Right ventricle myocardium superior (tissue), 1 donor: ENCODE measurements at regions not wholly inside any gene's neighbourhood (a gene's known extent, or its start where the extent isn't known, plus 50 kb on each side); places are given as distances from the start of the nearest gene placed in this dataset.

Experiments used
- ATAC-seq: fragments of 200-7000 bp; cut with Tn5 transposase; one replicate; pipeline ENCODE4 v1.9.1; 2020; ENCODE audit warnings: mild to moderate bottlenecking; ENCODE audit not compliant: poor library complexity
- DNase-seq: peaks from one replicate; pipeline ENCODE4 v3.0.0-alpha.2; 2020
- intact Hi-C: fragments of 100-400 bp; cut with DNase I; formaldehyde crosslinking; loops from one replicate; pipeline ENCODE4 v1.11.2; 2022
- donor health status: DM: no; HTN: yes; CAD: no; lungs with severe emphysema.

GRCh38 chr2:151096235-151096634, 165.4 kb downstream of the RBM43 start:
- ATAC-seq = no peak

GRCh38 chr2:151095463-151095862, 166.2 kb downstream of the RBM43 start:
- intact Hi-C loops = no loop called here
- ATAC-seq = no peak
- no peak for DNase-seq

More at GRCh38 chr2:151096235-151096634, 165.4 kb downstream of the RBM43 start:
- no peak for DNase-seq
- intact Hi-C loops = no loop called here

GRCh38 chr2:151091583-151091982, 170.1 kb downstream of the RBM43 start:
- ATAC-seq (no peak), DNase-seq (no peak)
- intact Hi-C loops = no loop called here

DNA sequence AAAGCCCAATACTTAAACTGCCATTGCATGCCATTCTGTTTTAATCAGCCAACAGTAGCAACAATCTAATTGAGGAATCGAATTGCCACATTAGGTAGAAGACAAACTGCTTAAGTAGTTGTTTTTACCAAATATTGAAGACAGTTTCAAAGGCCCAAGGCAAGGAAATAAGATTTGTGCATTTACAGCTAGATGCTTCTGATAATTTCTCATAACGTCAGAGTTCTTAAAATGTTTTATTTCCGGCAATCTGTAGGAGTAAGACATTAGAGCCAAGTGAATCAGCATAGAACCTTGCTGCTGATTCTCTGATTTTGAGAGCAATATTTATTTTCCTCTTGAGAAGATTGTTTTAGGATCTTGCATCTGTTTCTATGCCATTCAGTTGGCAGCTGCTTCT, 174.3 kb downstream of the RBM43 start:
- ATAC-seq (no peak), DNase-seq (no peak)
- intact Hi-C loops = no loop called here

DNA sequence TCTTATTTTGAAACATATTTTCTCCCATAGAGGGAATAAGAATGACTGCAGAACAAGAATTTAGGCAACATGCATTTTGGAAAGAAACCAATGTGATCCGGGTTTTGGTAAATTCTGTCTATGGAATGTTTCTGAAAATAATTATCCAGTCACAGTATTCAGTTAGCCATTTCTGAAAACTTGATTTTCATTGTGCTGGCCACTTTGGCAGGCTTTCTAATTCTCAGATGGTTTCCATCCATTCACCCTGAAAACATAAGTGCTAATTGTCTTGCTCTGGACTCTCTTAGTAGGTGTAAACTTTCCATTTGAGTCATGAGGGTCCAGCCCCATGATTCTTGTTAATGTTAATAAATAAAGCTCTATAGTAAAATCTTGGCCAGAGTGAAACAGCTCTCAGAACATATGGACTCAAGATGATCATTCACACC, 176.5 kb downstream of the RBM43 start:
- intact Hi-C loops = no loop called here
- DNase-seq (no peak), ATAC-seq (no peak)

- DNase-seq (no peak), ATAC-seq (no peak)
- intact Hi-C loops = no loop called here
These were observed 177.5 kb downstream of the RBM43 start for GRCh38 chr2:151083856-151084795.

- no peak for ATAC-seq
- intact Hi-C loops = no loop called here
- DNase-seq = no peak
These were observed 182.8 kb downstream of the RBM43 start for GRCh38 chr2:151078889-151079288.

DNA sequence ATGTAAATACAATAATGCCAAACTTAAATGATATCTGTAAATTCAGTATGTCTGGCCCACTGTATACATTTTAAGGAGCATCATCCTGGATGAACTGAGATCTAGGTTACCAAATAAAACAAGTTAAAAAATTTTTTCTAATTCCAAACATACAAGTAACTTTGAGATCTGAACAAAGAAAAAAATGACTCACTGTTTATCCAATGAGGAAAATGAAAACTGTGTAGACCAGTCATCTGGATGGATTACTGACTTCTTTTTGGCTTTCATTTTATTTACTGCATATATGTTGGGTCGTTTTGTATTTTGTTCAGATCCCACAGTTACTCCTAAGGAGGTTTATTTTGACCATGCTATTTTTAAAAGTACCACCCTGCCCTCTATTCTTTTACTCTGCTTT, 189.8 kb downstream of the RBM43 start:
- DNase-seq (no peak), ATAC-seq (no peak)
- intact Hi-C loops = no loop called here

DNA sequence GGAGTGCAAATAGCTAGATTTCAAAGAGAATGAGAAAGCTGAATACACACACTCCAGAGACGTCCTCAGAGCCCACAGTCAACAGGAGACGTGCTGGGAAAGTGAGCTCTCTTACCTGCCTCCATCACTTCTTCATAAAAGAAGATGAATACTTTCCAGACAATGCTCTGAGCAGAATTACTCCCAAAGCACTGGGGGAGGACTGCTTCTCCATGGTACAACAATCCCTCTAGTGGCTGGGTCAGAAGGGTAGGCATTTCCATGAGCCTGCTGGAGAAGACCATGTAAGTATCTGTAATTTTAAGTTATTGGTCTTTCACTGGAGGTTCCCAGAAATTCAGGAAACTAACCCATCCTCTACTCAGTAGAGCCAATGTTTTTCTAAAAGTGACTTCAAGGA, 190.3 kb downstream of the RBM43 start:
- ATAC-seq (no peak), DNase-seq (no peak)
- intact Hi-C loops = no loop called here

DNA sequence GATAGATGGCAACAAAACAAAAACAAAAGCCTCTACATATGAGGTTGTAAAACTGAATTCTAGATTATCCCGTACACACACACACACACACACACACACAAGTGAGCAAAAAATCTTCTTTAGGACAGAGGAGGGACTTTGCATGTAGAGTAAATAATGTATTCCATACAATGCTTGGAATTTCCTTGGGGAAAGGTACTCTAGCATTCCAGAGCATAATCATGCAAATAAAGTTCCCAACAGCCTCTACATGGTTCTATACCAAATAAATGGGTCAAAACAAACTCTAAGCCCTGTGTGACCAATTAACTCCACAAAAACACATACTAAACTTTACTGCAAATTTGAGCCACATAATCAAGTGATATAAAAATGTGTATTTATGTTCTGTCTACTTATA, 191.4 kb downstream of the RBM43 start:
- ATAC-seq = no peak
- no peak for DNase-seq
- intact Hi-C loops = no loop called here

DNA sequence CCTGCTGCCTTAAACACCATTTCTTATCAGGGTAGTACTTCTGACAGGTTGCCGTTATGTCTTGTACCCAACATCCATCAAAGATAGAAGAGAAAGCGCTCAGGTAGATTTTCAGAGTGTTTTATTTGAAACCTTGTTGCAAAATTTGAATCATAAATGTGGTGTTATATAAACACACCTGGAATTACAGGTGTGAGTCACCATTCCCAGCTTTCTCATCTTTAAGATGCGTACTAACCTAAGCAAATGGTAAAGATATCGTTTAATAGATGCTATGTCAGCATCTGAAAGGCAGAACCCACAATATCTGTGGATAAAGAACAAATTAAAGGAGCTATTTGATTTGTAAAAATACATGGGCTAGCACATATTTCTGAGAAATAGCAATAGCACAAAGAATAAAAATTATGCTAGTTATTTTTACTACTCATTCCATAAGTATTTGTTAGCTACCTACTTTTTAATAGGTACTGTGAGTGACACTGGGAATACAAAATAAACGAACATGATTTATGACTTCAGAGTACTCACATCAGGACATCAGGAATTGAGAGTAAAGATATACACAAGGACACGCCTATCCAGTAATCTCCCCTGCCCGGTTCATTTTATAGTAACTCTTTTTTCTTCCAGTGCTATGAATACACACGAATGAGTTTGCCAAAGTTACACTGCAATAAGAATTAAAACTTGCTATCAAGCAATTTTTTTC, 193.8 kb downstream of the RBM43 start:
- no peak for ATAC-seq
- intact Hi-C loops = no loop called here
- DNase-seq = no peak

GRCh38 chr2:151063271-151063670, 198.4 kb downstream of the RBM43 start:
- intact Hi-C loops = no loop called here
- no peak for ATAC-seq

DNA sequence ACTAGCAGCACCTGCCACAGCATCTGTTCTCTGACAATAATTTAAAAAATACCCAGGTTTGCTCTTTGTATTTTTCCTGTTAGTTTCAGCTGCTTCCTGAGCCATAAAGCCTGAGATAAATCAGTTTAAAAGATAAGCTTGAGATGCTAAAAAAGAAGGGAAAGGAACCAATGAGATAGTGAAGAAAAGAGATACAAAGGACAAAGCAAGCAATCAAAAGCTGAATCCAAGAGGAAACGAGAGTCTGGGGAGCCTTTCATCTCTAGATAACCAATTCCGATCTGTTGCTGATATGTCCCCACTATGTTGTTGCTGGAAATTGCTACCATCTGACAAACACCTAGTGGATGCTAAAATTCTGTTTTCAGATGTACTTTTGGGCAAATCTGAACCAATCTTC, 201.4 kb downstream of the RBM43 start:
- ATAC-seq (no peak), DNase-seq (no peak)
- intact Hi-C loops = no loop called here

More at GRCh38 chr2:151063271-151063670, 198.4 kb downstream of the RBM43 start:
- DNase-seq = no peak

DNA sequence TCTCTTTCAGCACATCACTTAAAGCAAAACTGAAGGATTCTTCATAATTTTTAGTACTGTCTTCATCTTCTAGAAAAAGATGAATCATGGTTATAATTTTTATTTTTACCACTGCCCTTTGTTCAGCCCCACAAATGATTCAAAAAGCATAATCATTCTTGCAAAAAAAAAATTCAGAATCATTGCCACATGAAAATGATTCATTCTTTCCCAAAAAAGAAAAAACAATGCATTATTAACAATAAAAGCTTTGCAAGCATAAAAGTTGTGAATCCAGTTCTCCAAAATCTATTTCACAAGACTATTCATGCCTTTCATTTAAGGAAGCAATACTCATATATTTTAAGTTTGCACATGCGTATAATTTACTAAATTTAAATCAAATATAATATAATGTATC, 204.8 kb downstream of the RBM43 start:
- no peak for DNase-seq
- ATAC-seq = no peak
- intact Hi-C loops = no loop called here

- DNase-seq = no peak
- intact Hi-C loops = no loop called here
- no peak for ATAC-seq
These were observed 208.0 kb downstream of the RBM43 start for GRCh38 chr2:151053661-151053990.

- DNase-seq (no peak), ATAC-seq (no peak)
- intact Hi-C loops = no loop called here
These were observed 208.6 kb downstream of the RBM43 start for GRCh38 chr2:151052850-151053660.

GRCh38 chr2:151051574-151052220, 210.0 kb downstream of the RBM43 start:
- intact Hi-C loops = no loop called here
- DNase-seq (no peak), ATAC-seq (peak; percentile 52)

DNA sequence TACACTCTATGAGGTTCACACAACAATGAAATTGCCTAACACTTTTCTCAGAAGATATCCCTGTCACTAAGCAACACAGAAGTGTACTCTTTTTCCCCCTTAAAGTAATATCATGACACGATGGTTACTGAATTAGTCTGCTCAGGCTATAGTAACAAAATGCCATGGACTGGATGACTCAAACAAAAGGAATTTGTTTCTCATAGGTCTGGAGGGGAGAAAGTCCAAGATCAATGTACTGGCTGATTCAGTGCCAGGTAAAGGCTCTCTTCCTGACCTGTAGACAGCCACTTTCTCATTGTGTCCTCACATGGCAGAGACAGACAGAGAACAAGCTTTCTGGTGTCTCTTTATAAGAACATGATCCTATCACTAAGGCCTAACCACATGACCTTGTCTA, 211.9 kb downstream of the RBM43 start:
- ATAC-seq = no peak
- intact Hi-C loops = no loop called here
- DNase-seq = no peak
